GM19467 (cell line): ENCODE measurements at regions not wholly inside any gene's neighbourhood (a gene's known extent, or its start where the extent isn't known, plus 50 kb on each side); places are given as distances from the start of the nearest gene placed in this dataset.
"Not testable (repeated sequence)": the region's sequence is repeated elsewhere in the genome, so short reads cannot be mapped to it uniquely, and the experiment has no call there.

Experiments used
- ATAC-seq: cut with Tn5 transposase; IDR thresholded peaks from one replicate; pipeline ENCODE4 v1.9.1; 2021; ENCODE audit warnings: mild to moderate bottlenecking, moderate library complexity; ENCODE audit not compliant: unreplicated experiment

DNA sequence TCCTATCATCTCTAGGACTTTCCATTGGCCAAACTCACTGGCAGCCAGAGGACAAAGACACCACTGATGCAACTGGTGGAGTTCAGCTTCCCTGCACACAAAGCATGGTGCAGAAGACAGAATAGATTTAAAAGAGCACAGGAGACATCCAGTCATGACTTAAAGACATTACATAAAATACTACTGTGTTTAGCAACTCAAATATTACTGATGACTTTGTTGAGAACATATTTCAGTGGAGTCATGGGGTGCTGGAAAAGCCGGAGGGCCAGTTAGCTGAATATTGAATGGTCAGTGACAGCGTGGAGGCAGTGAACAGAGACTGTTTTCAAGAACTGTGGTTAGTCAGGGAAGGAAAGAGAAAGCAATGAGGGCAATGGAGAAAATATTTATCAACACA lies 296.3 kb upstream of the NRP1 start:
- no peak for ATAC-seq

- ATAC-seq: no peak
Measured at GRCh38 chr10:33627611-33628010, 293.1 kb upstream of the NRP1 start.

GRCh38 chr10:33626798-33627466 lies 292.5 kb upstream of the NRP1 start:
- no peak for ATAC-seq

DNA sequence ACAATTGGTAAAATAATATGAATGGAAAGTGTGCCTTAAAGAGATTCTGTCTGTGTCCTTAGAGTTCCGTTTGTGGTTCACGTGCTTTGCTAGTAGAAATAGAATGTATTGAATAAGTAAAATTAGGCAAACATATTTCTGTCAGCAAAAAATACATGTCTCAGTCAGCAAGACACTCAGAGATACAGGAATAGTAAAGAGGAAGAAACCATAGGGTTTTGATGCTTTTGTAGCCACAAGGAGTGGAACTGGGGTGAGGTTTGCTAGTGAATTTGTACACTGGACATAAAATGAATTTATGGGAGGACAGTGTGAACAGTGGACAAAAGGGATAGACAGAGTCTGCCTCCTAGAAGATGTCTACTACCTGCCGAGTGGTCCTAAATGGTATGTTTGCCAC lies 289.2 kb upstream of the NRP1 start:
- ATAC-seq: no peak

- no peak for ATAC-seq
Measured at GRCh38 chr10:33621101-33621500, 286.6 kb upstream of the NRP1 start.

- ATAC-seq: no peak
Measured at GRCh38 chr10:33618196-33618595, 283.7 kb upstream of the NRP1 start.

GRCh38 chr10:33617381-33618080 lies 283.1 kb upstream of the NRP1 start:
- ATAC-seq: no peak

DNA sequence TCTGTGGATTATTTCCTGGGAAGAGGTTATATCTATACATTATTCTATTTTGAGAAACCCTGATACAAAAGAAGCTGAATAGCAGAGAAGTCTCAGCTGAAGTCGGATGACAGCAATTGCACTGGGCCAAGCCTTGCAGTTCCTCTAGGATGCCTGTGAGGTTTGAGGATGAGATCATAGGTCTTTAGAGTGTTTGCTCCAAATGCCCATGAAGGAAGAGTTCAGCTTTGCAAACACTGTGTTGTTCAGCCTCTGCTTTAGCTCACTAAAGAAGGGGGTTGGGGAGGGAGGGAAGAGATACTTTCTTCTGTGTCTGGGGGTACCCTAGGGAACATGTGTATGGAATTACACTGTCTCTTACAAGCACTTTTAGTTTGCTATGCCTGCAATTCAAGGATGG lies 282.5 kb upstream of the NRP1 start:
- ATAC-seq: no peak

DNA sequence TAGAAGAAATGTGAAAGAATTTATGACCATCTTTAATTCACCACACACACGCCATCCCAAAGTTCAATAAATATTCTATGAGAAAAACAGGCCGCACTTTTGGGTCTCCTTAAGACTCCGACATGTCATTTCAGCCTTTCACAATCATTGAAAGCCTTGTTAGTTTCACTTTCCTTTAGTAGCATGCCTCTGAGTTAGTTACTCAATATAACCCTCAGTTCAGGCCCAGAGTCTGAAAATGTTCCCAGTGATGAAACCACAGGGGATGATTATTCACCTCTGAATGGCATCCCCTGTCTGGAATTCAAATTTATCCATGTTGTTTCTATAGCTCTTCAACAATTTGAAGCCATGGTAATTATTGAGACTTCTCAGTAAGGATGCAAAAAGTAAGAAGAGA lies 278.1 kb upstream of the NRP1 start:
- ATAC-seq: no peak

DNA sequence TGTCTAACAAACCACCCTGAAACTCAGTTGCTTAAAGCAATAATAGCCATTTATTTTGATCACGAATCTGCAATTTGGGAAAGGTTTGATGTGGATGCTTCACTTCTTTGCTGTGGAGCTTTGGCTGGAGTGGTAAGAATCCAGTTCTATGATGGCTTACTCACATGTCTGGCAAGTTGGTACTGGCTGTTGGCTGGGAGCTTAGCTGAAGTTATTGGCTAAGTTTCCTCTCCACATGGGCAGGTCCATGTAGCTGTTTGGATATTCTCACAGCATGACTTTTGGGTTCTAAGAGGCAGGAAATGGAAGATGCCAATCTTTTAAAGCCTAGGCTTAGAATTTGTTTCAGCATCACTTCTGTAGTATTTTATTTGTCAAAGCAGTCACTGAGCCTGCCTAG lies 277.6 kb upstream of the NRP1 start:
- no peak for ATAC-seq

- no peak for ATAC-seq
Measured at GRCh38 chr10:33611423-33611822, 277.0 kb upstream of the NRP1 start.

- no peak for ATAC-seq
Measured at GRCh38 chr10:33609546-33609945, 275.1 kb upstream of the NRP1 start.

- ATAC-seq: no peak
Measured at GRCh38 chr10:33602278-33602677, 267.8 kb upstream of the NRP1 start.

- no peak for ATAC-seq
Measured at GRCh38 chr10:33600381-33600780, 265.9 kb upstream of the NRP1 start.

GRCh38 chr10:33596422-33596821 lies 262.0 kb upstream of the NRP1 start:
- ATAC-seq: no peak

- ATAC-seq: no peak
Measured at GRCh38 chr10:33594475-33594874, 260.0 kb upstream of the NRP1 start.

DNA sequence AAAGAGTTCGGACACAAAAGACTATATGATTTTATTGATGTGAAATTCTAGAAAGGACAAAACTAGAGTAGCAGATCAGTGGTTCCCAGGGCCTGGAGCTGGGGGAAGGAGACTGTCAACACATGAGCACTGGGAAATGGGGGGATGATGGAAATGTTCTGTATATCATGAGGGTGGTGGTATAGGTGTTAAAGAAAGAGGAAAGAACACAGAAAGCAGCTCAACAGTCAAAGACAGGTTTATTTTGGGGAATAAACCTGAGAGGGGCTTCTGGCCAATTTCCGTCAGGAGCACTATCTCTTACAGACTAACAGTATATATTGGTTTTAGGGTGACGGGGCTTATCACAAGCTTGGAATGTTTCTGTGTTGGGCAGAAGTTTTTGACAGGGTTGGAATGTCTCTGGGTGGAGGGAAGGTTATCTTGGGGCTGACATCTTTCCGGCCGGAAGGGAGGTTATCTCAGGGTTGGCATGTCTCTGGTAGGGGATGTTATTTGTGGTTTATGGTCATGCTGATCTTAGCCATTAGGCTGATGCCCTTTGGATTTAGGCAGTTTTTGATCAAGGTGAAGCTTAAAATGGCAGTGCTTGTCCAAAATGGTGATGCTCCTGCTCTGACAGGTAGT lies 254.6 kb upstream of the NRP1 start:
- no peak for ATAC-seq

DNA sequence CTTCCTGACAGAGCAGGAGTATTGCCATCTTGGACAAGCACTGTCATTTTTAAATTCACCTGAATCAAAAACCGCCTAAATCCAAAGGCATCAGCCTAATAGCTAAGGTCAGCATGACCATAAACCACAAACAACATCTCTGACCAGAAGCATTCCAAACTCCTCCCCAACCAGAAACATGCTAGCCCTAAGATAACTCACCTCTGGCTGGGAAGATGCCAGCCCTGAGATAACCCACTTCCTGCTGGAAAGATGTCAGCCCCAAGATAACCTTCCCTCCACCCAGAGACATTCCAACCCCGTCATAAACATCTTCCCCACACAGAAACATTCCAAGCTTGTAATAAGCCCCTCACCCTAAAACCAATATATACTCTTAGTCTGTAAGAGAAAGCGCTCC lies 250.1 kb upstream of the NRP1 start:
- not testable (repeated sequence) for ATAC-seq

- no peak for ATAC-seq
Measured at GRCh38 chr10:33579996-33580395, 245.5 kb upstream of the NRP1 start.

GRCh38 chr10:33573606-33574005 lies 239.1 kb upstream of the NRP1 start:
- no peak for ATAC-seq

- ATAC-seq: no peak
Measured at GRCh38 chr10:33571616-33572015, 237.1 kb upstream of the NRP1 start.

DNA sequence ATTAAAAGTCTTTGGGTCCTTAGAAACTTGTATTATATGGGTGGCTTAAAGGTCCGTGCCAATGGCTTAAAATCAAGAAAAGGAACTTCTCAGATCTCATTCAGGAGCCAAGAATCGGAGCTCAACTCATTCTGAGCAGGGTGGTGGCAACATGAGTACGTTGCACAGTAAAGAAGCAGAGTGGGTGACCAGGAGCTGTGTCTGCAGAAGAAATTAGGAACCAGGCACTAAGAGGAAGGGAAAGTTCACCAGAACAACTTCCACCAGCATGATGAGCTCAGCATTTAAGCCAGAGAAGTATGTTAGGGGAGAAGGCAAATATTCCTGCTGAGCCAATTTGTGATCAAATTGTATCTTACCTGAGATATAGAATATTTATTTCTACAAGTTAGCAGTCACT lies 236.0 kb upstream of the NRP1 start:
- ATAC-seq: no peak
